HEK293 (cell line): ENCODE measurements at regions not wholly inside any gene's neighbourhood (a gene's known extent, or its start where the extent isn't known, plus 50 kb on each side); places are given as distances from the start of the nearest gene placed in this dataset.

ENCODE experiments used
- CTCF ChIA-PET: fragments of 350-600 bp; formaldehyde crosslinking; extraction: SDS; loops from one replicate; lab custom pipeline; 2021; ENCODE audit warnings: antibody characterized with exemption; lab: Yijun Ruan, JAX
- POLR2A ChIA-PET: fragments of 300-600 bp; formaldehyde crosslinking; extraction: SDS; loops from one replicate; lab custom pipeline; 2020; ENCODE audit warnings: antibody characterized with exemption, inconsistent platforms; lab: Yijun Ruan, JAX
- H3K27ac ChIP-seq: fragments of 200-500 bp; sonication (Bioruptor generic); 2 replicates; pipeline ENCODE4 v1.5.1; 2014; ENCODE audit warnings: low read depth, low read length, control low read depth, inconsistent platforms; ENCODE audit errors: extremely low read depth
- H3K36me3 ChIP-seq, 2 experiments: fragments of 200-500 bp in 1 of 2; sonication (Bioruptor generic) in 1 of 2; 1 replicate in 1 of 2; 2 replicates in 1 of 2; pipeline ENCODE4 v1.5.1; 2014 to 2017; ENCODE audit warnings: inconsistent platforms in 2 of 2, low read length in 2 of 2; ENCODE audit not compliant: control insufficient read depth in 2 of 2, insufficient read depth in 1 of 2
- H3K4me1 ChIP-seq: fragments of 200-500 bp; sonication (Bioruptor generic); 2 replicates; pipeline ENCODE4 v1.5.1; 2014; ENCODE audit warnings: mild to moderate bottlenecking, low read length, inconsistent platforms; ENCODE audit not compliant: control insufficient read depth, insufficient read depth
- H3K4me3 ChIP-seq: 2 replicates; pipeline ENCODE4 v1.5.1; 2011; ENCODE audit warnings: low read depth, mild to moderate bottlenecking, control low read depth, low read length, moderate library complexity
- H3K9me3 ChIP-seq: fragments of 200-500 bp; sonication (Bioruptor generic); 2 replicates; pipeline ENCODE4 v1.5.1; 2014; ENCODE audit warnings: low read depth, low read length, inconsistent platforms; ENCODE audit not compliant: control insufficient read depth, insufficient read depth
- GFI1B ChIP-seq: fragments of 450-650 bp; formaldehyde crosslinking; IDR thresholded peaks from 2 replicates; pipeline ENCODE4 v1.5.1; 2016; ENCODE audit warnings: missing biosample characterization, missing genetic modification characterization
- GLI4 ChIP-seq: fragments of 450-650 bp; formaldehyde crosslinking; IDR thresholded peaks from 2 replicates; pipeline ENCODE4 v1.5.1; 2016; ENCODE audit warnings: missing biosample characterization, missing genetic modification characterization
- KLF7 ChIP-seq: fragments of 450-650 bp; formaldehyde crosslinking; IDR thresholded peaks from 2 replicates; pipeline ENCODE4 v1.5.1; 2016; ENCODE audit warnings: missing biosample characterization, missing genetic modification characterization, borderline replicate concordance
- KLF8 ChIP-seq: fragments of 450-650 bp; formaldehyde crosslinking; IDR thresholded peaks from 2 replicates; pipeline ENCODE4 v1.5.1; 2016; ENCODE audit warnings: missing biosample characterization, missing genetic modification characterization
- OVOL3 ChIP-seq: fragments of 450-650 bp; formaldehyde crosslinking; IDR thresholded peaks from 2 replicates; pipeline ENCODE4 v1.5.1; 2016; ENCODE audit warnings: missing biosample characterization, missing genetic modification characterization
- PRDM1 ChIP-seq: fragments of 450-650 bp; formaldehyde crosslinking; IDR thresholded peaks from 2 replicates; pipeline ENCODE4; 2016; ENCODE audit warnings: missing biosample characterization, missing genetic modification characterization
- RBAK ChIP-seq: fragments of 450-650 bp; formaldehyde crosslinking; IDR thresholded peaks from 2 replicates; pipeline ENCODE4 v1.5.1; 2016; ENCODE audit warnings: missing biosample characterization, missing genetic modification characterization
- SP7 ChIP-seq: fragments of 450-650 bp; formaldehyde crosslinking; IDR thresholded peaks from 2 replicates; pipeline ENCODE4 v1.5.1; 2016; ENCODE audit warnings: missing biosample characterization, missing genetic modification characterization
- WT1 ChIP-seq: fragments of 450-650 bp; formaldehyde crosslinking; IDR thresholded peaks from 2 replicates; pipeline ENCODE4 v1.5.1; 2016; ENCODE audit warnings: missing biosample characterization, missing genetic modification characterization
- ZBTB21 ChIP-seq: fragments of 450-650 bp; formaldehyde crosslinking; IDR thresholded peaks from 2 replicates; pipeline ENCODE4 v1.5.1; 2017; ENCODE audit warnings: missing biosample characterization, missing genetic modification characterization
- ZFP3 ChIP-seq: fragments of 450-650 bp; formaldehyde crosslinking; IDR thresholded peaks from 2 replicates; pipeline ENCODE4 v1.5.1; 2016; ENCODE audit warnings: low read depth, missing biosample characterization, missing genetic modification characterization
- ZFP37 ChIP-seq: fragments of 450-650 bp; formaldehyde crosslinking; IDR thresholded peaks from 2 replicates; pipeline ENCODE4 v1.5.1; 2016; ENCODE audit warnings: missing biosample characterization, missing genetic modification characterization
- ZNF133 ChIP-seq: fragments of 450-650 bp; formaldehyde crosslinking; IDR thresholded peaks from 2 replicates; pipeline ENCODE4 v1.5.1; 2016; ENCODE audit warnings: missing biosample characterization, missing genetic modification characterization
- ZNF157 ChIP-seq: fragments of 450-650 bp; formaldehyde crosslinking; IDR thresholded peaks from 2 replicates; pipeline ENCODE4 v1.5.1; 2016; ENCODE audit warnings: missing biosample characterization, missing genetic modification characterization
- ZNF175 ChIP-seq: fragments of 450-650 bp; formaldehyde crosslinking; IDR thresholded peaks from 2 replicates; pipeline ENCODE4 v1.5.1; 2016; ENCODE audit warnings: missing biosample characterization, missing genetic modification characterization
- ZNF202 ChIP-seq: fragments of 450-650 bp; formaldehyde crosslinking; IDR thresholded peaks from 2 replicates; pipeline ENCODE4 v1.5.1; 2016; ENCODE audit warnings: missing biosample characterization, missing genetic modification characterization, borderline replicate concordance
- ZNF23 ChIP-seq: fragments of 450-650 bp; formaldehyde crosslinking; IDR thresholded peaks from 2 replicates; pipeline ENCODE4 v1.5.1; 2016; ENCODE audit warnings: missing biosample characterization, missing genetic modification characterization, borderline replicate concordance
- ZNF341 ChIP-seq: fragments of 450-650 bp; formaldehyde crosslinking; IDR thresholded peaks from 2 replicates; pipeline ENCODE4; 2016; ENCODE audit warnings: low read depth, missing biosample characterization, missing genetic modification characterization
- ZNF366 ChIP-seq: fragments of 450-650 bp; formaldehyde crosslinking; conservative IDR thresholded peaks from 2 replicates; pipeline ENCODE4 v1.5.1; 2016; ENCODE audit warnings: missing biosample characterization, missing genetic modification characterization
- ZNF391 ChIP-seq: fragments of 450-650 bp; formaldehyde crosslinking; IDR thresholded peaks from 2 replicates; pipeline ENCODE4 v1.5.1; 2016; ENCODE audit warnings: low read depth, missing biosample characterization, missing genetic modification characterization, borderline replicate concordance
- ZNF394 ChIP-seq: fragments of 450-650 bp; formaldehyde crosslinking; IDR thresholded peaks from 2 replicates; pipeline ENCODE4 v1.5.1; 2016; ENCODE audit warnings: missing biosample characterization, missing genetic modification characterization, mild to moderate bottlenecking, moderate library complexity, borderline replicate concordance
- ZNF514 ChIP-seq: fragments of 450-650 bp; formaldehyde crosslinking; IDR thresholded peaks from 2 replicates; pipeline ENCODE4 v1.5.1; 2016; ENCODE audit warnings: missing biosample characterization, missing genetic modification characterization
- ZNF529 ChIP-seq: fragments of 450-650 bp; formaldehyde crosslinking; IDR thresholded peaks from 2 replicates; pipeline ENCODE4 v1.5.1; 2017; ENCODE audit warnings: missing genetic modification characterization, missing biosample characterization; ENCODE audit not compliant: insufficient replicate concordance
- ZNF558 ChIP-seq: fragments of 450-650 bp; formaldehyde crosslinking; IDR thresholded peaks from 2 replicates; pipeline ENCODE4 v1.5.1; 2016; ENCODE audit warnings: missing biosample characterization, missing genetic modification characterization
- ZNF560 ChIP-seq: fragments of 450-650 bp; formaldehyde crosslinking; IDR thresholded peaks from 2 replicates; pipeline ENCODE4 v1.5.1; 2017; ENCODE audit warnings: missing biosample characterization, missing genetic modification characterization, borderline replicate concordance
- ZNF580 ChIP-seq: fragments of 450-650 bp; formaldehyde crosslinking; IDR thresholded peaks from 2 replicates; pipeline ENCODE4 v1.5.1; 2016; ENCODE audit warnings: missing biosample characterization, missing genetic modification characterization
- ZNF629 ChIP-seq: fragments of 450-650 bp; formaldehyde crosslinking; IDR thresholded peaks from 2 replicates; pipeline ENCODE4 v1.5.1; 2017; ENCODE audit warnings: missing biosample characterization, missing genetic modification characterization
- ZNF654 ChIP-seq: fragments of 450-650 bp; formaldehyde crosslinking; IDR thresholded peaks from 2 replicates; pipeline ENCODE4 v1.5.1; 2016; ENCODE audit warnings: low read depth, missing biosample characterization, missing genetic modification characterization
- ZNF660 ChIP-seq: fragments of 450-650 bp; IDR thresholded peaks from 2 replicates; pipeline ENCODE4 v1.5.1; 2018; ENCODE audit warnings: missing biosample characterization, mild to moderate bottlenecking, missing genetic modification characterization
- ZNF843 ChIP-seq: fragments of 450-650 bp; formaldehyde crosslinking; IDR thresholded peaks from 2 replicates; pipeline ENCODE4 v1.5.1; 2016; ENCODE audit warnings: missing biosample characterization, missing genetic modification characterization
- TF ChIP-seq, protein P1 (sequence below): fragments of 450-650 bp; formaldehyde crosslinking; IDR thresholded peaks from 2 replicates; pipeline ENCODE4 v1.5.1; 2016; ENCODE audit warnings: missing biosample characterization, missing genetic modification characterization, low read depth
- TF ChIP-seq, protein P2 (sequence below): fragments of 450-650 bp; formaldehyde crosslinking; IDR thresholded peaks from 2 replicates; pipeline ENCODE4 v1.5.1; 2016; ENCODE audit warnings: missing biosample characterization, missing genetic modification characterization

GRCh38 chr5:174504266-174504726 lies 220.1 kb upstream of the MSX2 start (continued):
- TF ChIP-seq, protein P1, sequence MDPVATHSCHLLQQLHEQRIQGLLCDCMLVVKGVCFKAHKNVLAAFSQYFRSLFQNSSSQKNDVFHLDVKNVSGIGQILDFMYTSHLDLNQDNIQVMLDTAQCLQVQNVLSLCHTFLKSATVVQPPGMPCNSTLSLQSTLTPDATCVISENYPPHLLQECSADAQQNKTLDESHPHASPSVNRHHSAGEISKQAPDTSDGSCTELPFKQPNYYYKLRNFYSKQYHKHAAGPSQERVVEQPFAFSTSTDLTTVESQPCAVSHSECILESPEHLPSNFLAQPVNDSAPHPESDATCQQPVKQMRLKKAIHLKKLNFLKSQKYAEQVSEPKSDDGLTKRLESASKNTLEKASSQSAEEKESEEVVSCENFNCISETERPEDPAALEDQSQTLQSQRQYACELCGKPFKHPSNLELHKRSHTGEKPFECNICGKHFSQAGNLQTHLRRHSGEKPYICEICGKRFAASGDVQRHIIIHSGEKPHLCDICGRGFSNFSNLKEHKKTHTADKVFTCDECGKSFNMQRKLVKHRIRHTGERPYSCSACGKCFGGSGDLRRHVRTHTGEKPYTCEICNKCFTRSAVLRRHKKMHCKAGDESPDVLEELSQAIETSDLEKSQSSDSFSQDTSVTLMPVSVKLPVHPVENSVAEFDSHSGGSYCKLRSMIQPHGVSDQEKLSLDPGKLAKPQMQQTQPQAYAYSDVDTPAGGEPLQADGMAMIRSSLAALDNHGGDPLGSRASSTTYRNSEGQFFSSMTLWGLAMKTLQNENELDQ (tag by site-specific recombination) = no peak
- TF ChIP-seq ZNF654 (tag by site-specific recombination) (0 out of 2 replicates have a peak, but pooled peaks have one; percentile 0), ZNF580 (no peak), ZBTB21 (tag by site-specific recombination) (no peak), KLF8 (tag by site-specific recombination) (no peak), OVOL3 (no peak), SP7 (tag by site-specific recombination) (no peak; the same call in 1 of the 2 replicates), ZNF843 (tag by site-specific recombination) (no peak), PRDM1 (tag by site-specific recombination) (no peak), ZNF660 (tag by site-specific recombination) (no peak), ZNF629 (tag by site-specific recombination) (no peak), WT1 (tag by site-specific recombination) (peak; percentile 95)

GRCh38 chr5:174505621-174506020 lies 218.8 kb upstream of the MSX2 start:
- Histone ChIP-seq H3K9me3 (no peaks in the 10 kb centered on the region), H3K27ac (peak overlapping the region; percentile 98), H3K4me3 (no peak overlapping the region), H3K4me1 (peaks cover 20% of the 10 kb centered on the region), H3K36me3 (no peaks in the 10 kb centered on the region)
- ChIA-PET CTCF (no interaction called here), POLR2A (no interaction called here)
- TF ChIP-seq, protein P2, sequence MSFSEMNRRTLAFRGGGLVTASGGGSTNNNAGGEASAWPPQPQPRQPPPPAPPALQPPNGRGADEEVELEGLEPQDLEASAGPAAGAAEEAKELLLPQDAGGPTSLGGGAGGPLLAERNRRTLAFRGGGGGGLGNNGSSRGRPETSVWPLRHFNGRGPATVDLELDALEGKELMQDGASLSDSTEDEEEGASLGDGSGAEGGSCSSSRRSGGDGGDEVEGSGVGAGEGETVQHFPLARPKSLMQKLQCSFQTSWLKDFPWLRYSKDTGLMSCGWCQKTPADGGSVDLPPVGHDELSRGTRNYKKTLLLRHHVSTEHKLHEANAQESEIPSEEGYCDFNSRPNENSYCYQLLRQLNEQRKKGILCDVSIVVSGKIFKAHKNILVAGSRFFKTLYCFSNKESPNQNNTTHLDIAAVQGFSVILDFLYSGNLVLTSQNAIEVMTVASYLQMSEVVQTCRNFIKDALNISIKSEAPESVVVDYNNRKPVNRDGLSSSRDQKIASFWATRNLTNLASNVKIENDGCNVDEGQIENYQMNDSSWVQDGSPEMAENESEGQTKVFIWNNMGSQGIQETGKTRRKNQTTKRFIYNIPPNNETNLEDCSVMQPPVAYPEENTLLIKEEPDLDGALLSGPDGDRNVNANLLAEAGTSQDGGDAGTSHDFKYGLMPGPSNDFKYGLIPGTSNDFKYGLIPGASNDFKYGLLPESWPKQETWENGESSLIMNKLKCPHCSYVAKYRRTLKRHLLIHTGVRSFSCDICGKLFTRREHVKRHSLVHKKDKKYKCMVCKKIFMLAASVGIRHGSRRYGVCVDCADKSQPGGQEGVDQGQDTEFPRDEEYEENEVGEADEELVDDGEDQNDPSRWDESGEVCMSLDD (tag by site-specific recombination) = no peak
- TF ChIP-seq GLI4 (tag by site-specific recombination) = no peak
- TF ChIP-seq ZNF341 (tag by site-specific recombination) = no peak
- no peak for TF ChIP-seq ZFP3 (tag by site-specific recombination)
- TF ChIP-seq ZNF133 = no peak
- no peak for TF ChIP-seq ZFP37 (tag by site-specific recombination)
- no peak for TF ChIP-seq ZNF202 (tag by site-specific recombination)
- peak; percentile 94 for TF ChIP-seq ZNF366 (tag by site-specific recombination)
- no peak for TF ChIP-seq ZNF560 (tag by site-specific recombination)
- TF ChIP-seq ZNF558 (tag by site-specific recombination) = peak; percentile 35; the same call in 1 of the 2 replicates
- no peak for TF ChIP-seq ZNF514 (tag by site-specific recombination)
- TF ChIP-seq RBAK (tag by site-specific recombination) = no peak
- no peak for TF ChIP-seq ZNF157
- no peak for TF ChIP-seq ZNF529 (tag by site-specific recombination)
- TF ChIP-seq KLF7 (tag by site-specific recombination) = no peak
- TF ChIP-seq ZNF391 (tag by site-specific recombination) = no peak
- TF ChIP-seq ZNF394 (tag by site-specific recombination) = peak; percentile 93
- TF ChIP-seq ZNF175 (tag by site-specific recombination) = no peak
- no peak for TF ChIP-seq ZNF23 (tag by site-specific recombination)
- TF ChIP-seq OVOL3 = peak; percentile 51; the same call in 1 of the 2 replicates
- TF ChIP-seq GFI1B (tag by site-specific recombination) = peak; percentile 59; the same call in 1 of the 2 replicates
